Myocyte (in vitro differentiated cells): ENCODE measurements at regions not wholly inside any gene's neighbourhood (a gene's known extent, or its start where the extent isn't known, plus 50 kb on each side); places are given as distances from the start of the nearest gene placed in this dataset.

ENCODE experiments used
- DNase-seq: peaks from one replicate; pipeline ENCODE4 v3.0.0-alpha.2; 2012; ENCODE audit warnings: low read depth

DNA sequence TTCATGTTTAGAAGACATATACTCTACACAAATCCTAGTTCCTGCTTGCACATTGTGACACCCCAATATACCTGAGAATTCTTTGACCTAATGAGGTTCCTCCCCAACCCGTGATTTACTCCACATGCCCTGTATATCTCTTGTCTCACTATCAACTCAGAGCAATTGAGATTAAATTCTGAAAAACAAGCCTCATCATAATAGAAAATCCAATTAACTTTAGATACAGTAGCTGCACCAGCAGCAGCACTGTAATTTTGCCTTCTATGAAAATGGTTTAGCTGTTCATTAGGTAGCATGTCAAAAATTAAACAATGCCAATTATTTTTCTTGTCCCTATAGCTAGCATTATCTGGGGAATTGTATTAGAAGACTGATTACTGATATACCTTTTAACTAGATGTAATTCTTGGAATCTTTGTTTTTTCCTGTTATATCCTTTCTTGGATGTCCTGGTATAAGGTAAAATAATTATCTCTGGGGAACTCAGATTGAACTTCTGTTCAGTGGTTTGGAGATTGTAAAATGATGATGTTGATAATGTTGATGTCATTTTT is 218.9 kb upstream of the TANK start:
- DNase-seq = no peak

DNA sequence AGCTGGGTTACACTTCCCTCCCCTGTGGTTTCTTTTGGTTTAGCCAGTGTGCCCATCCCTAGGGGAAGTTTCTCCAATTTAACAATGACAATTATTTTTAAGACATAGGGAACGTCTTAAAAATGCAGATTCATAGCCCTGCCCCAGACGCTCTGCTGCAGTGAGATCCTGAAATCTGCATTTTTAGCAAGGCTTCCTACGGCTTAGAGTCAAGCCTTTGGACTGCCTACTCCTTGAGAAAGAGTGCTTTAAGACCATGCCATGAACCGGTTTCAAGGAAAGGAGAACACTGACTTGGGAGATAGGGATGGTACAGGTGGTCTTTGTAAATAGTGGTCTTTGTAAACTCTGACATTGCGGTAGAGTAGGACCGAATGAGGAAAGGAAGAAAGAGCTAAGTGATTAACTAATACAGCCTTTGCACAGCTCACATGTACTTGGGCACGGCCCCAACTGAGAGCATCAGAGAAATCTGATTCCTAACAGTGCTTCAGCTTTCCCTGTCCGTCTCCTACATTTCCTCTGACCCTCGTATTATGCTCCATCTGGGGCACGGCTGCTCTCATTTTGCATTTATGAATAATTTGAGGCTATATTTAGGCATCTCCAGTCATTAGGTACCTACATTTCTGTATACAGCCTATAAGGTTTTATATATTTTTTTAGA is 217.6 kb upstream of the TANK start:
- no peak for DNase-seq

DNA sequence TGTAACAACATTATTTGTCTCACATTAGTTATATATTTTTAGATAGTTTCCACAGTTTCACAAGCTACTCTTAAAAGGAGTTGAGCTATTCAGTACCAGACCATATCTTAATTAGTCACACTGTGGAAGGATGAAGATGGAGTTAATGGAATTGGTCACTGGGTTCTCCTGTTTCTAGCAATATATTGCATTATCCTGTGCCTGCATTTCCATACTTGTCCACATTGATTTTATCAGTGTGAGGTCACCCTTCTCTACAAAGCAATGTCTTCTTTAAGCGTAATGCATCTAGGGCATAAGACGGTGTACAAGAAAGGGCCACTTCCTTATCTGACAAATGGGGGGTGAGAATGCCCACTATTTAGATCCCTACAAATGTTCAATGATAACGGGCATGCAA is 216.8 kb upstream of the TANK start:
- DNase-seq = no peak

DNA sequence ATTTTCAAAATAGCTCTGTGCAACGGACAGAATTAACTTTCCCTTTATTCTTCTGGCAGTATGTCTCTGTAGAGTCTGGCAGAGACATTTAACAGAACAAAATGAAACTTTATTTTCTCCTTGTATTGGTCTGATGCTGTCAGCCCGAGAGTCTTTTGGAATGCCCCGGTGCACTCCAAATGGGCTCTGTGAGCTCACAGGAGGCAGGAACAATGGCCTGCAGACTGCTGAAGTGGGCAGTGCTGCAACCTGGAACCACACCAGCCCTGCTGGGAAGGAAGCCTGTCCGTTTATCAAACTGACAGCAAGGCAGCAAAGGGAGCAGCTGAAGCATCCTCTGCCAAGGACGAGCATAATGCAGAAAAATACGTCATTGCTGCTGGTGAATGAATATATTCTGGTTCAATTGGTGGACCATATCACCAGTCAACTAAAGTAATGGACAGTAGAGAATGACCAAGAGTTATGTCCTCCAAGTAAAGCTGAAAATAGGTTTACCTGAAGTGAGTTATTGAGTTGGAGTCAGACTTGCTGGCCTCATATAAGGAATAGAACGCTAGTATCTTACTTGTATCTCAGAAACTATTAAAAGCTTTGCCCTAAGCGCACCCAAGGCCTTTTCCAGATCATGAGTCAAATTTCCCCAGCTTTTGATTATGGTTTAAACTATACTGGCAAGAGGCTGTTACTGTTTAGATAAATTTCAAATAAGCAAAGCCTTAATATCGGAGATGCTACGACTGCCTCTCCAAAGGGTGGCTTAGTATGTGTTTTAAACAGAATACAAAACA is 207.6 kb upstream of the TANK start:
- peak; percentile 51 for DNase-seq

DNA sequence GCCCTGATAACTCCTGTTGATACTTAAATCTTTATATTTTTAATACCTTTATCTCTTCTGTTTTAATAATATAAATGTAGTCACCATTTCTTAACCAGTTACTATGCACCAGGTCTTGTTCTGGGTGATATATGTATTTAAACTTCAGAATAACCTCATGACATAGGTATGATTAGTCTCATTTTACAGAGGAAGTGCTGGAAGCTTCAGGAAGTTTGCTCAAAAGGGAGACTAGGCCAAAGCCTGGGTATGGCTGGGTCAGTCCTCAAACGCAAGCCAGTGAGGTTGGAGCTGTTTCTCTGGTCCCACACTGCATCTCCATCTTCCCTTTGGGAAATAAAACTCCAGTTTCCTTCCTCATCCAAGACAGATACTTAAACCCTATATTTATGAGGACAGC is 204.7 kb upstream of the TANK start:
- no peak for DNase-seq

DNA sequence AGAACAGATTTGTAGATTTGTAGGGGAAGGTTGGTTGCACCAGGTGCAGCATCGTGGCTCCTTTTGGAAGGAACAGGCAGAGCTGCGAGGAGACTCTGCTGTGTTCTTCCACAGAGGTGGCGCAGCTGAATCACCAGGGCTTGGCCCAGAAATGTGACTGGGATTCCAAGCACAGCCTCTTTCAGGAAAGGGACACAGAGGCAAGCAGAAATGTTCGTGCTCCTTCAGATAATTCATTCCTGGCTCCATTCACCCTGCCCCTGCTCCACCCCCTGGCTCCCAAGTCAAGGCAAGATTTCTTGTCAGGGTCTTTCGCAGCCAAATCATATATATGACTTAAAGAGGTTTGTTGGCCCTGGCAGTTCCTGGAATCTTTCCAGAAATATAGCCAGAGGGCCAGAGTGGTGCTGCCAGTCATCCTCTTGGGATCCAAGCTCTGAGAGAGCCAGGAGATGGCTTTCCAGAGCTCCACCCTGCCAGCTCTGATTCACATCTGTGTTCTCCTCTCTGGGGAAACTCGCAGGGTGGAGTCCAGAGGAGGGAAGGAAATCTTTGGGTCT is 203.9 kb upstream of the TANK start:
- no peak for DNase-seq

DNA sequence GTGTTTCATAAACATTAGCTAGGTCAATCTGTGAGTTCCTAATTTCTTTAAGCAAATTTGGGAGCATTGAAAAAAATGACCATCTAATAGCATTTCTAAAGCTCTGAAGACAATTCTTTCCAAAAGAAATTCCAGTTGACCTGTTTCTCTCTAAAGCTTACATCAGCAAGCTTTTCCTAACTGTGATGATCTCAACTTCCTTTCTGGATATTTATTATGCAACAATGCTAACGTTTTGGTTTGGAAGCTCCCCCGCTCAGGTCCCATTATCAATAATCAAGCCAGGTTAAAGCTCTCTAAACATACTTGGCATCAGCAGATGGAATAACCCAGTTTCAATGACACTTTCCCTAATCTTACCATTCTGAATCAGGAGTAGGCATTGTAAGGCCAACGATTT is 196.3 kb upstream of the TANK start:
- DNase-seq = no peak

DNA sequence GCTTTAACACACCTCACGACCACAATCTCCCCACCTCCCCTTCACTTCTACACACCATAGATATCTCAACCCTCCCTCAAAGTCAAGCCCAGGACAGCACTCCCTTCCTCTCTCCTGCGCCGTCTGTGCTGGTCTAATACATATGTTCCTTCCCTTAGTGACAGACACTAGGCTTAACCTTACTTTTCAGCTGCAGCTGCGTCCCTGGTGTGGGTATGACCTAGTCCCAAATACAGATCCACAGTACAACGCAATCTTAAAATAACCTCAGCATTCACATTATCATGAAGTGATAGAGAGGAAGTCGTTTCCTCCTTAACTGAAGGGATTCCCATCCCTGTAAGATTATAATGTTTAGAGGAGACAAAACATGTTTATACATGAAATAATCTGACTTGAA is 192.7 kb upstream of the TANK start:
- no peak for DNase-seq

DNA sequence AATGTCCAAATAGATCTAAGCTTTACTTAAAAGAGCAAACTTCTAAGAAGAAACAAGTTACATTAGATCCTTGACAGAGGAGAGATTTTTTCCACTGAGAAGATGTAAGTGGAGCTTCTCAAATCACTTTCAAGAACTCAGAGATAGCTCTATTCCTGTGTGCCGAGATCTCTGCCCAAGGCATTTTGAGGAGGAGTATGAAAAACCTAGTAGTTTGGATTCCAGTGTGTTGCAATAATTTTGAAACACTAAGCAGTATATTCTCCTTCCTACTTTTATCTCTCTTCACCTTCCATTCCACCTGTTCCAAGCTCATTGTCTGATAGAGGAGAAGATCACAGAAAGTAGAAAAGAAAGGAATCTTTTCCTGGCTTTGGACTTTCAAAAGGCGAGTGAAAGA is 192.0 kb upstream of the TANK start:
- DNase-seq = no peak

DNA sequence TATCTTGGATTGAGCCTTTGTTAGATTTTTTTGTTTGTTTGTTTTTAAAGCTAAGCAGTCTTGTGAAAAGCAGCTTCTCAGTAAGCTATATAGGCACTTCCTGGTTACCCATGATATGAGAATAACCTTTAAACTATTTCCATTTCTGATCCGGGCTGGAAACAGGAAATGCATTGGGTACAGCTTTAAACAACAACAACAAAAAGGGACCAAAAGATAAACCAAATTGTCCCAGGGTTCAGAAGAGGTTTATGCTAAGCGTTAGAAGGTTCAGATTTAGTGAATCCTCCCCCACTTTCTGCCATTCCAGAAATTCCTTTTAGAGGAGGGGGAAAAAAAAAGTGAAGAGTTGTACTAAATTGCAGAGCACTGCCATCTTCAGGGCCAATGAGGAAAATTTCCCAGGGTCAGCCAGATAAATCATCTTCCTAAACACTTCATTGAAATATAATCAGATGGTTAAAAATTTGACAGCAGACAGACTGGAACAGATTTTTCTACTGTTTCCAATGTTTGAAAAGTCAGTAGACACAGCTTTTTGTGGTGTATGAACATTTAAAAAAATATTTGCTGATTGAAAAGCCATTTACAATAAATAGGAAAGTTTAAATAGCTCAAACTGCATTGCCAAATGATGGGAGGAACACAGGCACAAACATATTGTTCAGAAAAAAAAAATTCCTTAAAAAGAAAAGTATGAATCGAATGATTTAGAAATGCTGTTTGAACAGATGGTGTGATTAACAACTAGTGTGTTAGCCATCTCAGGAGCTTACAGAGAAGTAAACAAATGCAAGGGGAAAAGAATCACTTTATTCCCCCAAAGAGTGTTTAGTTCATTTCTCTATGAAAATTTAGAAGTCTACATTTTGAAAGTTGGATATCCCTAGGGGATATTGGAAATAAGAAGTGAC is 189.9 kb upstream of the TANK start:
- DNase-seq = peak; percentile 86

DNA sequence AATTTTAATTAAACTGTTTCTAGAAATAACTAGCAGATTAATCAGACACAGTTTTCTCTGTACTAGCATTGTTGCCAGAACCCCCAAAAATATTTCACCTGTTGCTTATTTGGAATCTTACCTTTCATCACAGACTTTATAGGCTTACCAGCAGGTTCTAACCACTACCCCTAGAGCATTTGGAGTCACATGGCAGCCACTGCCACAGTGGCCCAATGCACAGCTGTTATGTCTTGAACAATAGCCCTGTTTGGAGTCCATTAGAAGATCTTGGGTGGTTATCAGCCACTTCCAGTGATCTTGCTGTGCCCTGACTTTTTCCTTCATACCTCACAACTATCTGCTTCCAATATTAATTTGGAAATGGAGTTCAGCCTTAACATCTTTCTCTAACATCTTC is 186.2 kb upstream of the TANK start:
- DNase-seq = no peak

DNA sequence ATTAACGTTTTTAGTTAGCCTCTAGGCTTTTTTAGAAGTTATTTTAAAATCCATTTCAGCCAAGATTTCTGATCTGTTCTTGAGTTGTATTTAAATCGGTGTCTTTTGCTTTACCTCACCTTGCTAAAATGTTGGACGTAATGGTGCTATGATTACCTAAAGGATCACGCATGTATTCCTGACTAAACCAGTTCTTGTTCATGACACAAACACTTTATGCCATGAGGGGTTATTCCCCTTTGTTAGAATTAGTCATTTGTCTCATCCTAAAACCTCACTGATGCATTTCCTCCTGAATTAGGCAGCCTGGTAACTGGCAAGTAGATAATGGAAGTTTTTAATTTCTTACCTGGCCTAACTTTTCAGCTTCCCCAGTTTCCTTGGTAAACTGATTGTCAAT is 185.4 kb upstream of the TANK start:
- DNase-seq = no peak

DNA sequence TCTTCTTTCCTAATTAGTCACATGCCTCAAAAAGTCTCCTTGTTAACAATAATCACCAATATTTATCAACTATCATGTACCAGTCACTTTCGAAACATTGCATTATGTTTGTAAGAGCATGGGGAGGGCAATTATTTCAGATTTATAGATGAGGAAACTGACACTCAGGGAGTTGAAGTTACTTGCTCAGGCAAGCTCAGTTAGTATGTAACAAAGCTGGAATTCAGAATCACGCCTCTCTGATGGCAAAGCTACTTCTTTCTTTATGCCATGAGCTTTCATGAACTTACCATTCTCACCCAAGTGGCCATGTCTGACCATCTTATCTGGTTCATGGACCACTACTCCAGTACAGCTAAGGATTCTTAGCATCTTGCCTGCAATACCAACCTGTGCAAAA is 183.4 kb upstream of the TANK start:
- DNase-seq = no peak

DNA sequence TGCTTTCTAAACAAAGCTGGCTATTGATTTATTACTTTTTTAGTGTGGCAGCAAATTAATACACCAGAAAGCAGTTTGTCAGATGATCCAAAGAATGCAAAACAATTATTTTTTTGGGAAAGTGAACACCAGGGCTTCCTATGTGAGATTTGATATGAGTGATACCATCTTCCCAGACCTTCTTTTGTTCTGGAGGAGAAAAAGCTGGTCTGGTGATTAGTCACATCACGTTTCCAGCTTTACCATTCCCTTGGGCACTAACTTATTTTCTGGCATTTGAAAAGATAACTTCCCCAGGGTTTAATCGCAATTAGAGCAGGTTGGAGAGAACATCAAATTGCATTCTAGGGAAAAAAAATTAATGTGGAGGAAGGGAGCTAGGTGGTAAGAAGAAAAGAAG is 182.9 kb upstream of the TANK start:
- peak; percentile 23 for DNase-seq

DNA sequence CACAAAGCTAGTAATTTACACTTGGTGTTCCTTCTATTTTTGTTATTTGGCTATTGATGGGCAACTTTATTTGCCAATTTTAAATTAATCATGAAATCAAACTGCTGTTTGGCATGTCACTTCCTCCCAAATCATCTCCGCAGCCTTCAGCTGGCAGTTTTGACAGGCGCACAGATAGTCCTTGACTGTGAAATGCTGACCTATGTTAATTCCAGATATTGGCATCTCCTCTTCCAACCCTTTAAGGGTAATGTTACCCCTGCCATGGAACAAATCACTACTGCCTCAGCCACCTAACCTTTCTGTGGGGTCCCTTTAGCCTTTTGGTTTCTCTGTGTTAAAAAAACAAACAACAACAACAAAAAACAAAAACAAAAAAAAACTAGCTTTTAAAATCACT is 182.4 kb upstream of the TANK start:
- DNase-seq = no peak

DNA sequence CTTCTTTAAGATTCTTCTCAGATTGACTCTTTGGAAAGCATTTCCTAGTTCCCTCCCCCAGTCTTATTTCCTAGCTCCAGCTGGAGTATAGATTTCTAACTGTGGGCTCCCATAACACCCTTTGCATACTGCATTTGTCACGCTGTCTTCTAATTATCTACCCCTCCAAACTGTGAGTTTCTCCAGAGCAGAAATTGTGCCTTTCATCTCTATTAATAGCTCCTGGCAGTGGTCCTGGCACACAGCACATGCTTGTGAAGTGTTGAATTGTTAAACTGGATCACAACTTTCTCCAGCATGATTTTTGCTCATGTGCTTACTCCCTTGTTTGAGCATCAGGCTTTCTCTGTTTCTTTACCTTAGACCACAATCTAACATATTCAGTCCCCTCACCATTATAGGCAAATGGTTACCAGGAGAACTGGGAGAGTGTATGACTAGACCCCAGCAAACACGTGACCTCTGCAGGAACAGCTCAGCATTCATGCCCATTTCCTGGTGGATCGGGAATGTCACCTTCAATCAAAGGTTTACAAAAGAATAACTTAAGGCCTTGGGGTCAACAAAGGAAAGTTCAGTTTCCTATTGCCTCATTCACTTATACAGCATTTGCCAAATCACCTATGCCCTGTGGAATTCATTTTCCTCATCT is 175.7 kb upstream of the TANK start:
- DNase-seq = peak; percentile 39

DNA sequence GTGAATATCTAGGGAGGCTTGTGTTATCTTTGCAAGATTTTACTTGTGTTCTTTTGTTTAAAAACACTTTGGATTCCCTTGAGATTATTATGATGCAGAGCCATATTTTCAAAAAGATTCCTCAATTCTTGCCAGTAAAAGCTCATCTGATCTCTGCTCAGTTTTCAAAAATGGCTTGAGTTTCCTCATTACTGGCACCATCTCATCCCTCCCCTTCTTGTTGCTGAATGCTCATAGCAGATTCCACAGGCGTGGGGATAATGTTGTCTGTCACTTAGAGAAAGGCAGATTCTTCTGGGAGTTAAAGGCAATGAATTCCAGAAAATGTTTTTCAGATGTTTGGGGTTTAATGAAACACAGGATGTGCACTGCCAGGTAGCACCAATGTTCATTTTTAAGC is 170.4 kb upstream of the TANK start:
- peak; percentile 24 for DNase-seq

DNA sequence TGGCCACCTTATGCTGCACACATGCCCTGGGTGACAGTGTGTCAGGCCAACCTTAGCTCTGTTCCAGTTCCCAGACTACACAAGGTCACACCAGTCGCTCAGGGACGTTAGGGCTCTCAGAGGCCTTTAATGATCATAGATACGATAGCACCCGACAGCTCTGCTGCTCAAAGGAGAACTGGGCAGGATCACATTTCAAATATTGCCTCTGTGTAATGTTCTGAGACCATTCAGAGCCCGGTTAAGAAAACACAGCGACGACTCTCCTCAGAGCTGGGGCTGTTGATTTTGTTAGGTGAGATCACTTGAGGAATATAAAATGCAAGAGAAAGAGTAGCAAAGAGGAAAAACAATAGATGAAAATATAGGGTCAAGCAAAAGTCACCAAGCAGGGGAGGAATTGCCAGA is 166.6 kb upstream of the TANK start:
- DNase-seq = no peak

DNA sequence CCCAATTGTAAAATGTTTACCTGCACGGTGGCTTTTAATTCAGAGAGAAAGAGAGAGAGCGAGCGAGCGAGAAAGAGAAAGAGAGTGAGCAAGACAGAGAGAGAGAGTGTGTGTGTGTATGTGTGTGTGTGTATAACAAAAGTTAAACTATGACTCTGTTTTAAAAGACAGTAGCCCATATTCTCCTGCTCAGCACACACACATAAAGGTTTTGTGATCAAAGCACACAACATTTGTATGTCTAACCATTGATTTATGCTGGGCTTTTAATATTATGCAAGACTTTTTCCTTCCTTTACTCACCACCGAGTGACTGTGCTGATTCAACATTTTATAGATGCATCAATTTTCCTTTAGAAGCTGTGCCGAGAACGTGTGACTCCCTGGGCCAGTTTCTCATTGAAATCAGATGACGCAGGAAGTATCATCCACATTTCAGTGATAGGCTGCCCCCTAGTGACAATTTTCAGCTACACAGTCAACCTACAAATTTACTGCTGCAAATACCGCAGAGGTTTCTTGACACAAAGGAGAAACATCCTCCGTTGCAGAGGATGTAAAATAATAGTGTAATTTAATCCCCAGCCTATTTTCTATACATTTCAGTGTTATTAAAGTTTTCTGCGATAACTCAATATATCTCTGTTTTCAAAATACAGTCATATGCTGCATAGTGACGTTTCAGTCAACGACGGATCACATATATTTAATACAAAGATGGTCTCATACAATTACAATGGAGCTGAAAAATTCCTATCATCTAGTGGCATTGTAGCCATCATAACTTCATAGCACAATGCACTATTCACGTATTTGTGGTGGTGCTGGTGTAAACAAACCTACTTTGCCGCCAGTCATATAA is 165.9 kb upstream of the TANK start:
- DNase-seq = peak; percentile 82

DNA sequence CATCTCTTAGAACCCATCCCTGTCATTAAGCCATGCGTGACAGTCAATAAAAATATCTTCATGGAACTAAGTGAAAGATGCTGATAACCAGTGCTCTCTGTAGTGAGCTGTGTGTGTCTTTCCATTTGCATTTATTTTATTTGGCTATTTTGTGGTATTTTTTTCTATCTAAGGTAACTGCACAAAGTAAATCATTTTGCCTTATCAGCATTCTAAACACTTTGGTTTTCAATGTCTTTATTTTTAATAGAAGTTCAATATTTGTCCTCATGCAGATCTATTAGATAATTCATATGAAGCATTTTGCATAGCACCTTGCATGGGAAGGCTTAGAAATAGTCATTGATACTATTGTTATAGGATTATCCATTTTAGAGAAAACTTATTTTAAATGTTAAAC is 163.6 kb upstream of the TANK start:
- DNase-seq = no peak
